ENCODE measurements at regions not wholly inside any gene's neighbourhood (a gene's known extent, or its start where the extent isn't known, plus 50 kb on each side); places are given as distances from the start of the nearest gene placed in this dataset.

DNA sequence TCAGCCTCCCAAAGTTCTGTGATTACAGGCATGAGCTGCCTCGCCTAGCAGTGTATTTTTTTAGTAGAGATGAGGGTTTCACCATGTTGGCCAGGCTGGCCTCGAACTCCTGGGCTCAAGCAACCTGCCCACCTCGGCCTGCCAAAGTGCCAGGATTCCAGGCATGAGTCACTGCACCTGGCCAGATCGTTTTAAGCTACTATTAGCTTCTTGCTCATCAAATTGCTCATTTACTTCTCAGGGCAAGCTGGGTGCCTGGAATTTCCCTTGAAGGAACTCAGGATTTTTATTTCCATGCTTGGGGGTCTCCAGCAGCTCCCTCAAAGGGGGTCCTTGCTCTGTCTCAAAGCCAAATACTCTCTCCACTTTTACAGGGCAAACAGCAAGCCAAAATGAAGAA, 798.0 kb upstream of the AUTS2 start:
- no peak for TF ChIP-seq ZNF530 (tag by site-specific recombination; IDR thresholded peaks at IDR 0.05; ENCODE audit: low read depth)
- TF ChIP-seq, protein P1, sequence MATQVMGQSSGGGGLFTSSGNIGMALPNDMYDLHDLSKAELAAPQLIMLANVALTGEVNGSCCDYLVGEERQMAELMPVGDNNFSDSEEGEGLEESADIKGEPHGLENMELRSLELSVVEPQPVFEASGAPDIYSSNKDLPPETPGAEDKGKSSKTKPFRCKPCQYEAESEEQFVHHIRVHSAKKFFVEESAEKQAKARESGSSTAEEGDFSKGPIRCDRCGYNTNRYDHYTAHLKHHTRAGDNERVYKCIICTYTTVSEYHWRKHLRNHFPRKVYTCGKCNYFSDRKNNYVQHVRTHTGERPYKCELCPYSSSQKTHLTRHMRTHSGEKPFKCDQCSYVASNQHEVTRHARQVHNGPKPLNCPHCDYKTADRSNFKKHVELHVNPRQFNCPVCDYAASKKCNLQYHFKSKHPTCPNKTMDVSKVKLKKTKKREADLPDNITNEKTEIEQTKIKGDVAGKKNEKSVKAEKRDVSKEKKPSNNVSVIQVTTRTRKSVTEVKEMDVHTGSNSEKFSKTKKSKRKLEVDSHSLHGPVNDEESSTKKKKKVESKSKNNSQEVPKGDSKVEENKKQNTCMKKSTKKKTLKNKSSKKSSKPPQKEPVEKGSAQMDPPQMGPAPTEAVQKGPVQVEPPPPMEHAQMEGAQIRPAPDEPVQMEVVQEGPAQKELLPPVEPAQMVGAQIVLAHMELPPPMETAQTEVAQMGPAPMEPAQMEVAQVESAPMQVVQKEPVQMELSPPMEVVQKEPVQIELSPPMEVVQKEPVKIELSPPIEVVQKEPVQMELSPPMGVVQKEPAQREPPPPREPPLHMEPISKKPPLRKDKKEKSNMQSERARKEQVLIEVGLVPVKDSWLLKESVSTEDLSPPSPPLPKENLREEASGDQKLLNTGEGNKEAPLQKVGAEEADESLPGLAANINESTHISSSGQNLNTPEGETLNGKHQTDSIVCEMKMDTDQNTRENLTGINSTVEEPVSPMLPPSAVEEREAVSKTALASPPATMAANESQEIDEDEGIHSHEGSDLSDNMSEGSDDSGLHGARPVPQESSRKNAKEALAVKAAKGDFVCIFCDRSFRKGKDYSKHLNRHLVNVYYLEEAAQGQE (tag by site-specific recombination; IDR thresholded peaks at IDR 0.05): no peak
- TF ChIP-seq, protein P2, sequence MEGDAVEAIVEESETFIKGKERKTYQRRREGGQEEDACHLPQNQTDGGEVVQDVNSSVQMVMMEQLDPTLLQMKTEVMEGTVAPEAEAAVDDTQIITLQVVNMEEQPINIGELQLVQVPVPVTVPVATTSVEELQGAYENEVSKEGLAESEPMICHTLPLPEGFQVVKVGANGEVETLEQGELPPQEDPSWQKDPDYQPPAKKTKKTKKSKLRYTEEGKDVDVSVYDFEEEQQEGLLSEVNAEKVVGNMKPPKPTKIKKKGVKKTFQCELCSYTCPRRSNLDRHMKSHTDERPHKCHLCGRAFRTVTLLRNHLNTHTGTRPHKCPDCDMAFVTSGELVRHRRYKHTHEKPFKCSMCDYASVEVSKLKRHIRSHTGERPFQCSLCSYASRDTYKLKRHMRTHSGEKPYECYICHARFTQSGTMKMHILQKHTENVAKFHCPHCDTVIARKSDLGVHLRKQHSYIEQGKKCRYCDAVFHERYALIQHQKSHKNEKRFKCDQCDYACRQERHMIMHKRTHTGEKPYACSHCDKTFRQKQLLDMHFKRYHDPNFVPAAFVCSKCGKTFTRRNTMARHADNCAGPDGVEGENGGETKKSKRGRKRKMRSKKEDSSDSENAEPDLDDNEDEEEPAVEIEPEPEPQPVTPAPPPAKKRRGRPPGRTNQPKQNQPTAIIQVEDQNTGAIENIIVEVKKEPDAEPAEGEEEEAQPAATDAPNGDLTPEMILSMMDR (tag by site-specific recombination; IDR thresholded peaks at IDR 0.05): no peak
- TF ChIP-seq, protein P3, sequence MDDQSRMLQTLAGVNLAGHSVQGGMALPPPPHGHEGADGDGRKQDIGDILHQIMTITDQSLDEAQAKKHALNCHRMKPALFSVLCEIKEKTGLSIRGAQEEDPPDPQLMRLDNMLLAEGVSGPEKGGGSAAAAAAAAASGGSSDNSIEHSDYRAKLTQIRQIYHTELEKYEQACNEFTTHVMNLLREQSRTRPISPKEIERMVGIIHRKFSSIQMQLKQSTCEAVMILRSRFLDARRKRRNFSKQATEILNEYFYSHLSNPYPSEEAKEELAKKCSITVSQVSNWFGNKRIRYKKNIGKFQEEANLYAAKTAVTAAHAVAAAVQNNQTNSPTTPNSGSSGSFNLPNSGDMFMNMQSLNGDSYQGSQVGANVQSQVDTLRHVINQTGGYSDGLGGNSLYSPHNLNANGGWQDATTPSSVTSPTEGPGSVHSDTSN (CRISPR knock-in tag; IDR thresholded peaks at IDR 0.05): no peak
- TF ChIP-seq ZNF449 (tag by site-specific recombination; IDR thresholded peaks at IDR 0.05): no peak
- no peak for TF ChIP-seq ZNF24 (tag by site-specific recombination; IDR thresholded peaks at IDR 0.05)
- TF ChIP-seq PATZ1 (tag by site-specific recombination; IDR thresholded peaks at IDR 0.05): no peak
- TF ChIP-seq YY1 (tag by site-specific recombination; IDR thresholded peaks at IDR 0.05): no peak
- no peak for TF ChIP-seq HOXA7 (CRISPR knock-in tag; IDR thresholded peaks at IDR 0.05; ENCODE audit: borderline replicate concordance)
- TF ChIP-seq ZNF555 (tag by site-specific recombination; conservative IDR thresholded peaks at IDR 0.05): no peak
- no peak for TF ChIP-seq ZNF707 (tag by site-specific recombination; IDR thresholded peaks at IDR 0.05)
- no peak for TF ChIP-seq ZBTB49 (tag by site-specific recombination; IDR thresholded peaks at IDR 0.05; ENCODE audit: low read depth)

All from HEK293 (cell line).